H9 (cell line): ENCODE measurements at regions not wholly inside any gene's neighbourhood (a gene's known extent, or its start where the extent isn't known, plus 50 kb on each side); places are given as distances from the start of the nearest gene placed in this dataset.

Experiments
- DNase-seq: peaks from one replicate; pipeline ENCODE4 v3.0.0-alpha.2; 2017
- H2AFZ ChIP-seq: one replicate; pipeline ENCODE4 v1.6.1; 2013; ENCODE audit warnings: mild to moderate bottlenecking, low read length, control low read depth, moderate library complexity
- H2AK5ac ChIP-seq: 2 replicates; pipeline ENCODE4 v1.6.1; 2013; ENCODE audit warnings: low read length, control low read depth, mixed read lengths; ENCODE audit not compliant: insufficient read length
- H2BK120ac ChIP-seq: one replicate; pipeline ENCODE4 v1.6.1; 2013; ENCODE audit warnings: low read depth, mild to moderate bottlenecking, low read length, control low read depth, inconsistent platforms; ENCODE audit not compliant: poor library complexity, severe bottlenecking
- H2BK12ac ChIP-seq: 2 replicates; pipeline ENCODE4 v1.6.1; 2013; ENCODE audit warnings: low read length, control low read depth, mixed read lengths, low read depth; ENCODE audit not compliant: insufficient read length
- H2BK15ac ChIP-seq: 2 replicates; pipeline ENCODE4 v1.6.1; 2013; ENCODE audit warnings: low read depth, low read length, control low read depth
- H2BK20ac ChIP-seq: one replicate; pipeline ENCODE4 v1.6.1; 2013; ENCODE audit warnings: low read depth, mild to moderate bottlenecking, low read length, control low read depth, inconsistent platforms; ENCODE audit not compliant: poor library complexity, severe bottlenecking
- H2BK5ac ChIP-seq: 2 replicates; pipeline ENCODE4 v1.6.1; 2013; ENCODE audit warnings: low read length, control low read depth, mixed read lengths; ENCODE audit not compliant: insufficient read length
- H3K14ac ChIP-seq: 2 replicates; pipeline ENCODE4 v1.6.1; 2013; ENCODE audit warnings: low read length, control low read depth; ENCODE audit not compliant: insufficient read depth
- H3K18ac ChIP-seq: 2 replicates; pipeline ENCODE4 v1.6.1; 2013; ENCODE audit warnings: low read depth, mild to moderate bottlenecking, mixed read lengths, low read length, control low read depth; ENCODE audit not compliant: insufficient read length
- H3K23ac ChIP-seq: 2 replicates; pipeline ENCODE4 v1.6.1; 2013; ENCODE audit warnings: low read length, control low read depth, mixed read lengths, low read depth; ENCODE audit not compliant: insufficient read length
- H3K23me2 ChIP-seq: 2 replicates; pipeline ENCODE4 v1.6.1; 2013; ENCODE audit warnings: low read depth, mild to moderate bottlenecking, mixed read lengths, low read length, control low read depth; ENCODE audit not compliant: insufficient read length, poor library complexity, severe bottlenecking
- H3K27ac ChIP-seq: 2 replicates; pipeline ENCODE4 v1.5.1; 2013; ENCODE audit warnings: low read length, control low read depth, mixed read lengths, low read depth; ENCODE audit not compliant: insufficient read length
- H3K27me3 ChIP-seq: 2 replicates; pipeline ENCODE4 v1.6.1; 2013; ENCODE audit warnings: low read length, control low read depth, inconsistent platforms; ENCODE audit not compliant: insufficient read depth
- H3K4ac ChIP-seq: 2 replicates; pipeline ENCODE4 v1.6.1; 2013; ENCODE audit warnings: low read depth, mild to moderate bottlenecking, control low read depth, inconsistent platforms, low read length, moderate library complexity
- H3K4me1 ChIP-seq: 2 replicates; pipeline ENCODE4 v1.6.1; 2013; ENCODE audit warnings: low read length, control low read depth, inconsistent platforms; ENCODE audit not compliant: insufficient read depth
- H3K4me2 ChIP-seq: 2 replicates; pipeline ENCODE4 v1.6.1; 2013; ENCODE audit warnings: low read length, control low read depth, mixed read lengths; ENCODE audit not compliant: insufficient read length, insufficient read depth
- H3K56ac ChIP-seq: 2 replicates; pipeline ENCODE4 v1.6.1; 2013; ENCODE audit warnings: low read depth, mild to moderate bottlenecking, mixed read lengths, low read length, control low read depth; ENCODE audit not compliant: insufficient read length
- H3K79me1 ChIP-seq: 2 replicates; pipeline ENCODE4 v1.6.1; 2013; ENCODE audit warnings: low read depth, mild to moderate bottlenecking, moderate library complexity, low read length, control low read depth, inconsistent platforms; ENCODE audit not compliant: insufficient read depth, poor library complexity, severe bottlenecking
- H3K79me2 ChIP-seq: 2 replicates; pipeline ENCODE4 v1.6.1; 2013; ENCODE audit warnings: low read length, control low read depth, inconsistent platforms; ENCODE audit not compliant: insufficient read depth
- H3K9ac ChIP-seq: 2 replicates; pipeline ENCODE4 v1.6.1; 2013; ENCODE audit warnings: low read length, control low read depth, mixed read lengths; ENCODE audit not compliant: insufficient read length; ENCODE audit errors: extremely low read depth
- H3K9me3 ChIP-seq: one replicate; pipeline ENCODE4 v1.6.1; 2013; ENCODE audit warnings: low read depth, low read length, inconsistent platforms; ENCODE audit not compliant: control insufficient read depth
- H3T11ph ChIP-seq: one replicate; pipeline ENCODE4 v1.6.1; 2013; ENCODE audit warnings: mild to moderate bottlenecking, low read length, control low read depth, inconsistent platforms
- H4K20me1 ChIP-seq: one replicate; pipeline ENCODE4 v1.6.1; 2013; ENCODE audit not compliant: control insufficient read depth, insufficient read length, insufficient read depth
- H4K5ac ChIP-seq: 2 replicates; pipeline ENCODE4 v1.6.1; 2013; ENCODE audit warnings: low read depth, mild to moderate bottlenecking, mixed read lengths, low read length, control low read depth; ENCODE audit not compliant: insufficient read length
- H4K8ac ChIP-seq: replicated peaks from 2 replicates; pipeline ENCODE4 v1.6.1; 2013; ENCODE audit warnings: low read length, control low read depth, mixed read lengths, low read depth; ENCODE audit not compliant: insufficient read length
- H4K91ac ChIP-seq: 2 replicates; pipeline ENCODE4 v1.6.1; 2013; ENCODE audit warnings: low read depth, mild to moderate bottlenecking, moderate library complexity, mixed read lengths, low read length, control low read depth; ENCODE audit not compliant: insufficient read length
- H3K27ac Mint-ChIP-seq, 3 experiments: 2 replicates in 2 of 3; 3 replicates in 1 of 3; pipeline ENCODE4 v1.8.0; 2020 to 2021; ENCODE audit warnings: mixed read lengths in 3 of 3, mild to moderate bottlenecking in 1 of 3, moderate library complexity in 1 of 3
- H3K27me3 Mint-ChIP-seq: 2 replicates; pipeline ENCODE4 v1.8.0; 2021; ENCODE audit warnings: low read depth, mild to moderate bottlenecking, moderate library complexity, mixed read lengths
- H3K36me3 Mint-ChIP-seq, 3 experiments: 2 replicates in 2 of 3; 3 replicates in 1 of 3; pipeline ENCODE4 v1.8.0; 2020 to 2021; ENCODE audit warnings: low read depth in 3 of 3, mixed read lengths in 3 of 3; ENCODE audit not compliant: insufficient read depth in 1 of 3
- H3K4me1 Mint-ChIP-seq, 2 experiments: 2 replicates each; pipeline ENCODE4 v1.8.0; 2020; ENCODE audit warnings: mixed read lengths in 2 of 2
- H3K4me3 Mint-ChIP-seq, 2 experiments: 2 replicates in 1 of 2; 3 replicates in 1 of 2; pipeline ENCODE4 v1.8.0; 2020 to 2021; ENCODE audit warnings: mild to moderate bottlenecking in 2 of 2, mixed read lengths in 2 of 2, moderate library complexity in 1 of 2
- H3K9me3 Mint-ChIP-seq, 2 experiments: 2 replicates in 1 of 2; 3 replicates in 1 of 2; pipeline ENCODE4 v1.8.0; 2020; ENCODE audit warnings: mild to moderate bottlenecking in 2 of 2, mixed read lengths in 2 of 2, moderate library complexity in 1 of 2
- TF ChIP-seq, protein P1 (sequence below): fragments of 200-600 bp; sonication (generic); conservative IDR thresholded peaks from 3 replicates; pipeline ENCODE4 v1.8.0; 2021; ENCODE audit warnings: antibody characterized with exemption, mild to moderate bottlenecking

DNA sequence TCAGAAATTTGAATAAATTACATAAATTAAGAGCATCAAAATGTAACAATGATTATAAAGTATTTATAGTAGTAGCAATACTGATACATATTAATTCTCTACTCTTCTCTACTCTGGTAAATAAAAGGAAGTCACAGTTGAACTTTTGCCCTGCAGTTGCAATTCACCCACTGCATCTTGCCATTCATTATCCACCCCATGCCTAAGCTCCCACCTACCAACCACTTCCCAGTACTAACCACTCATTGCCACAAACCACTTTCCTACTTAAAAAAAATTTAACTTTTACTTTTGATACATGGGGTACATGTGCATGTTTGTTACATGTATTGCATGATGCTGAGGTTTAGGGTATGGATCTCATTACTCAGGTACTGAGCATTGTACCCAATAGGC is 174.0 kb downstream of the RASSF9 start:
- no peak overlapping the region for H3K27ac Mint-ChIP-seq
- Histone ChIP-seq H3K14ac (no peak overlapping the region), H2BK20ac (no peak overlapping the region), H3K79me2 (no peaks in the 10 kb centered on the region), H4K5ac (no peak overlapping the region), H2AK5ac (no peak overlapping the region), H3K56ac (no peak overlapping the region), H4K20me1 (no peaks in the 10 kb centered on the region), H2BK12ac (no peak overlapping the region), H3K18ac (no peak overlapping the region), H4K8ac (no peak overlapping the region), H3K27me3 (no peaks in the 10 kb centered on the region), H3K4me2 (no peak overlapping the region), H3K4me1 (no peaks in the 10 kb centered on the region), H2BK15ac (no peak overlapping the region), H3K23ac (no peak overlapping the region), H2AFZ (no peak overlapping the region), H3K27ac (no peak overlapping the region), H3K9me3 (no peaks in the 10 kb centered on the region), H2BK5ac (no peak overlapping the region), H2BK120ac (no peak overlapping the region), H3K9ac (no peak overlapping the region), H4K91ac (no peak overlapping the region), H3K4ac (no peak overlapping the region), H3K79me1 (no peaks in the 10 kb centered on the region), H3K23me2 (no peaks in the 10 kb centered on the region), H3T11ph (no peak overlapping the region)
- no peak for DNase-seq
- no peak overlapping the region for H3K4me3 Mint-ChIP-seq
- TF ChIP-seq, protein P1, sequence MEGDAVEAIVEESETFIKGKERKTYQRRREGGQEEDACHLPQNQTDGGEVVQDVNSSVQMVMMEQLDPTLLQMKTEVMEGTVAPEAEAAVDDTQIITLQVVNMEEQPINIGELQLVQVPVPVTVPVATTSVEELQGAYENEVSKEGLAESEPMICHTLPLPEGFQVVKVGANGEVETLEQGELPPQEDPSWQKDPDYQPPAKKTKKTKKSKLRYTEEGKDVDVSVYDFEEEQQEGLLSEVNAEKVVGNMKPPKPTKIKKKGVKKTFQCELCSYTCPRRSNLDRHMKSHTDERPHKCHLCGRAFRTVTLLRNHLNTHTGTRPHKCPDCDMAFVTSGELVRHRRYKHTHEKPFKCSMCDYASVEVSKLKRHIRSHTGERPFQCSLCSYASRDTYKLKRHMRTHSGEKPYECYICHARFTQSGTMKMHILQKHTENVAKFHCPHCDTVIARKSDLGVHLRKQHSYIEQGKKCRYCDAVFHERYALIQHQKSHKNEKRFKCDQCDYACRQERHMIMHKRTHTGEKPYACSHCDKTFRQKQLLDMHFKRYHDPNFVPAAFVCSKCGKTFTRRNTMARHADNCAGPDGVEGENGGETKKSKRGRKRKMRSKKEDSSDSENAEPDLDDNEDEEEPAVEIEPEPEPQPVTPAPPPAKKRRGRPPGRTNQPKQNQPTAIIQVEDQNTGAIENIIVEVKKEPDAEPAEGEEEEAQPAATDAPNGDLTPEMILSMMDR: no peak
- H3K36me3 Mint-ChIP-seq: peaks cover 9 to 18% (median 14%) of the 10 kb centered on the region in 3 experiments
- peaks cover 21 to 22% of the 10 kb centered on the region in 2 experiments for H3K9me3 Mint-ChIP-seq
- H3K27me3 Mint-ChIP-seq: no peaks in the 10 kb centered on the region
- H3K4me1 Mint-ChIP-seq: no peaks in the 10 kb centered on the region
